Type B pancreatic cell (in vitro differentiated cells): ENCODE measurements at regions not wholly inside any gene's neighbourhood (a gene's known extent, or its start where the extent isn't known, plus 50 kb on each side); places are given as distances from the start of the nearest gene placed in this dataset.

Experiments
- DNase-seq: peaks from one replicate; pipeline ENCODE4 v3.0.0; 2021; ENCODE audit warnings: mixed read lengths; ENCODE audit not compliant: unreplicated experiment; ENCODE audit errors: extremely low spot score
- H3K27ac Mint-ChIP-seq: 2 replicates; pipeline ENCODE4 v1.8.0; 2021; ENCODE audit warnings: mild to moderate bottlenecking, mixed read lengths
- H3K27me3 Mint-ChIP-seq: 2 replicates; pipeline ENCODE4 v1.8.0; 2021; ENCODE audit warnings: mixed read lengths
- H3K36me3 Mint-ChIP-seq: 2 replicates; pipeline ENCODE4 v1.8.0; 2021; ENCODE audit warnings: mixed read lengths
- H3K4me1 Mint-ChIP-seq: one replicate; pipeline ENCODE4 v1.8.0; 2021; ENCODE audit warnings: mixed read lengths; ENCODE audit not compliant: unreplicated experiment
- H3K4me3 Mint-ChIP-seq: 2 replicates; pipeline ENCODE4 v1.8.0; 2021; ENCODE audit warnings: mild to moderate bottlenecking, mixed read lengths
- H3K9me3 Mint-ChIP-seq: 2 replicates; pipeline ENCODE4 v1.8.0; 2021; ENCODE audit warnings: mixed read lengths
- CTCF ChIP-seq: fragments of 200-600 bp; sonication (generic); conservative IDR thresholded peaks from 2 replicates; pipeline ENCODE4 v1.5.0; 2021; ENCODE audit warnings: antibody characterized with exemption, mild to moderate bottlenecking

- no peaks in the 10 kb centered on the region for H3K27me3 Mint-ChIP-seq
- peaks cover 10% of the 10 kb centered on the region for H3K4me1 Mint-ChIP-seq
- no peak for TF ChIP-seq CTCF
- peaks cover 4% of the 10 kb centered on the region for H3K9me3 Mint-ChIP-seq
- no peak for DNase-seq
- no peak overlapping the region for H3K4me3 Mint-ChIP-seq
- no peaks in the 10 kb centered on the region for H3K36me3 Mint-ChIP-seq
- no peak overlapping the region for H3K27ac Mint-ChIP-seq
Measured at GRCh38 chr4:24164054-24164693, 274.3 kb upstream of the PPARGC1A start.

- H3K4me1 Mint-ChIP-seq: peaks cover 11% of the 10 kb centered on the region
Measured at GRCh38 chr4:24163314-24163713, 273.5 kb upstream of the PPARGC1A start.

GRCh38 chr4:24160358-24160757 lies 270.5 kb upstream of the PPARGC1A start:
- TF ChIP-seq CTCF: no peak
- no peak overlapping the region for H3K27ac Mint-ChIP-seq
- H3K27me3 Mint-ChIP-seq: no peaks in the 10 kb centered on the region
- peaks cover 21% of the 10 kb centered on the region for H3K4me1 Mint-ChIP-seq
- peaks cover 10% of the 10 kb centered on the region for H3K9me3 Mint-ChIP-seq
- DNase-seq: no peak
- H3K4me3 Mint-ChIP-seq: no peak overlapping the region
- H3K36me3 Mint-ChIP-seq: no peaks in the 10 kb centered on the region

More at GRCh38 chr4:24163314-24163713, 273.5 kb upstream of the PPARGC1A start:
- H3K9me3 Mint-ChIP-seq: peaks cover 4% of the 10 kb centered on the region
- no peak for TF ChIP-seq CTCF
- no peak overlapping the region for H3K27ac Mint-ChIP-seq
- no peak overlapping the region for H3K4me3 Mint-ChIP-seq
- DNase-seq: no peak
- no peaks in the 10 kb centered on the region for H3K27me3 Mint-ChIP-seq
- H3K36me3 Mint-ChIP-seq: no peaks in the 10 kb centered on the region

- no peaks in the 10 kb centered on the region for H3K27me3 Mint-ChIP-seq
- H3K36me3 Mint-ChIP-seq: no peaks in the 10 kb centered on the region
- peak overlapping the region; percentile 1 for H3K27ac Mint-ChIP-seq
- TF ChIP-seq CTCF: no peak
- peak overlapping the region; percentile 4 for H3K4me3 Mint-ChIP-seq
- peaks cover 10% of the 10 kb centered on the region for H3K9me3 Mint-ChIP-seq
- peaks cover 11% of the 10 kb centered on the region for H3K4me1 Mint-ChIP-seq
- no peak for DNase-seq
Measured at GRCh38 chr4:24158031-24158430, 268.2 kb upstream of the PPARGC1A start.

- no peaks in the 10 kb centered on the region for H3K4me1 Mint-ChIP-seq
- H3K27ac Mint-ChIP-seq: no peak overlapping the region
- H3K9me3 Mint-ChIP-seq: no peaks in the 10 kb centered on the region
- no peak for DNase-seq
- no peak for TF ChIP-seq CTCF
- H3K36me3 Mint-ChIP-seq: no peaks in the 10 kb centered on the region
- H3K4me3 Mint-ChIP-seq: no peak overlapping the region
- H3K27me3 Mint-ChIP-seq: no peaks in the 10 kb centered on the region
Measured at GRCh38 chr4:24150034-24150433, 260.2 kb upstream of the PPARGC1A start.

- no peak for TF ChIP-seq CTCF
- H3K9me3 Mint-ChIP-seq: no peaks in the 10 kb centered on the region
- H3K4me1 Mint-ChIP-seq: no peaks in the 10 kb centered on the region
- no peaks in the 10 kb centered on the region for H3K27me3 Mint-ChIP-seq
- no peaks in the 10 kb centered on the region for H3K36me3 Mint-ChIP-seq
- H3K4me3 Mint-ChIP-seq: no peak overlapping the region
- no peak for DNase-seq
- H3K27ac Mint-ChIP-seq: no peak overlapping the region
Measured at GRCh38 chr4:24146127-24146526, 256.3 kb upstream of the PPARGC1A start.
